HCT116 (cell line): ENCODE measurements at regions not wholly inside any gene's neighbourhood (a gene's known extent, or its start where the extent isn't known, plus 50 kb on each side); places are given as distances from the start of the nearest gene placed in this dataset.

ENCODE experiments used
- ATAC-seq: fragments of 200-7000 bp; cut with Tn5 transposase; 2 replicates; pipeline ENCODE4 v1.9.1; 2020; ENCODE audit warnings: mild to moderate bottlenecking, moderate library complexity
- BruUV-seq: library from RNA; stranded (reverse); fragments of 400-500 nt; replicated peaks from 2 replicates; lab custom pipeline; 2021; lab: Mats Ljungman, UMichigan
- CTCF ChIA-PET: fragments of 300-600 bp; sonication (Branson Sonifier 250); formaldehyde crosslinking; loops from one replicate; lab custom pipeline; 2021; ENCODE audit warnings: antibody characterized with exemption; lab: Charles Lee
- POLR2A ChIA-PET: fragments of 300-600, 350-600 bp; sonication (Branson Sonifier 250); formaldehyde crosslinking; loops from one replicate; lab custom pipeline; 2021; ENCODE audit warnings: antibody characterized with exemption; lab: Charles Lee
- RAD21 ChIA-PET, 2 experiments: fragments of 300-600 bp; sonication (Branson Sonifier 250); formaldehyde crosslinking; loops; one replicate each; lab custom pipeline; 2023; ENCODE audit warnings: low total read pairs in 2 of 2; ENCODE audit not compliant: uncharacterized antibody in 2 of 2, unreplicated experiment in 2 of 2, low non-redundant PET in 1 of 2; lab: Charles Lee
- DNase-seq: peaks from one replicate; pipeline ENCODE4 v3.0.0-alpha.2; 2010; ENCODE audit warnings: low read depth, low spot score
- H2AFZ ChIP-seq: fragments of 200-600 bp; shearing (Covaris generic), sonication (generic); 2 replicates; pipeline ENCODE4 v1.6.1; 2017; ENCODE audit warnings: low read depth, mixed run types, mixed read lengths, antibody characterized with exemption, low read length; ENCODE audit not compliant: poor library complexity, severe bottlenecking
- H3K27ac ChIP-seq: 2 replicates; pipeline ENCODE4 v1.5.1; 2012; ENCODE audit warnings: low read depth, low read length
- H3K27me3 ChIP-seq: fragments of 200-600 bp; sonication (generic); 2 replicates; pipeline ENCODE4 v1.6.1; 2016; ENCODE audit warnings: mixed run types, low read length, mixed read lengths; ENCODE audit not compliant: insufficient read depth
- H3K36me3 ChIP-seq, 2 experiments: fragments of 200-500 bp in 1 of 2; fragments of 200-600 bp in 1 of 2; sonication (Bioruptor generic) in 1 of 2; sonication (generic) in 1 of 2; 2 replicates each; pipeline versions ENCODE4 v1.5.1 to v1.6.1; 2014 to 2016; ENCODE audit warnings: low read length in 2 of 2, inconsistent platforms in 1 of 2, mixed read lengths in 1 of 2, mixed run types in 1 of 2; ENCODE audit not compliant: insufficient read depth in 2 of 2, control insufficient read depth in 1 of 2
- H3K4me1 ChIP-seq, 2 experiments: fragments of 200-600 bp in 1 of 2; sonication (generic) in 1 of 2; 2 replicates each; pipeline versions ENCODE4 v1.5.1 to v1.6.1; 2012 to 2017; ENCODE audit warnings: low read length in 2 of 2, inconsistent platforms in 1 of 2, mild to moderate bottlenecking in 1 of 2, mixed read lengths in 1 of 2, mixed run types in 1 of 2, moderate library complexity in 1 of 2; ENCODE audit not compliant: insufficient read depth in 2 of 2, control insufficient read depth in 1 of 2
- H3K4me2 ChIP-seq: fragments of 200-600 bp; sonication (generic); 2 replicates; pipeline ENCODE4 v1.6.1; 2017; ENCODE audit warnings: mixed run types, low read length, mixed read lengths
- H3K4me3 ChIP-seq, 2 experiments: fragments of 200-600 bp in 1 of 2; sonication (generic) in 1 of 2; replicated peaks in 1 of 2; 2 replicates each; pipeline ENCODE4 v1.5.1; 2011 to 2016; ENCODE audit warnings: low read length in 2 of 2, control low read depth in 1 of 2, low read depth in 1 of 2, mild to moderate bottlenecking in 1 of 2, mixed read lengths in 1 of 2, mixed run types in 1 of 2
- H3K79me2 ChIP-seq: fragments of 200-600 bp; sonication (generic); 2 replicates; pipeline ENCODE4 v1.6.1; 2017; ENCODE audit warnings: mild to moderate bottlenecking, mixed run types, low read length, moderate library complexity, mixed read lengths; ENCODE audit not compliant: insufficient read depth
- H3K9ac ChIP-seq: fragments of 200-600 bp; sonication (generic); 2 replicates; pipeline ENCODE4 v1.6.1; 2016; ENCODE audit warnings: low read length, mixed read lengths
- H3K9me2 ChIP-seq: fragments of 200-600 bp; sonication (generic), shearing (Covaris generic); 2 replicates; pipeline ENCODE4 v1.6.1; 2017; ENCODE audit warnings: mixed run types, mild to moderate bottlenecking, moderate library complexity; ENCODE audit not compliant: insufficient read depth
- H3K9me3 ChIP-seq, 2 experiments: fragments of 200-500 bp in 1 of 2; fragments of 200-600 bp in 1 of 2; sonication (Bioruptor generic) in 1 of 2; sonication (generic) in 1 of 2; 2 replicates each; pipeline ENCODE4 v1.6.1; 2014 to 2017; ENCODE audit warnings: low read length in 2 of 2, mixed read lengths in 2 of 2, inconsistent platforms in 1 of 2, low read depth in 1 of 2, mild to moderate bottlenecking in 1 of 2, mixed run types in 1 of 2, moderate library complexity in 1 of 2; ENCODE audit not compliant: control insufficient read depth in 1 of 2, insufficient read depth in 1 of 2
- H4K20me1 ChIP-seq: fragments of 200-600 bp; sonication (generic), shearing (Covaris generic); 2 replicates; pipeline ENCODE4 v1.6.1; 2017; ENCODE audit warnings: mixed run types, mild to moderate bottlenecking, moderate library complexity; ENCODE audit not compliant: insufficient read depth
- ATF3 ChIP-seq: IDR thresholded peaks from 2 replicates; pipeline ENCODE4 v1.6.1; 2012
- CEBPB ChIP-seq: IDR thresholded peaks from 2 replicates; pipeline ENCODE4 v1.6.1; 2012; ENCODE audit warnings: low read depth
- CTCF ChIP-seq, 3 experiments: fragments of 200-600 bp in 1 of 3; sonication (generic) in 1 of 3; IDR thresholded peaks in 2 of 3; conservative IDR thresholded peaks in 1 of 3; 2 replicates each; pipeline ENCODE4 v1.5.1; 2012 to 2017; ENCODE audit warnings: low read depth in 2 of 3, low read length in 2 of 3, antibody characterized with exemption in 1 of 3, borderline replicate concordance in 1 of 3, control low read depth in 1 of 3, mild to moderate bottlenecking in 1 of 3, mixed read lengths in 1 of 3, mixed run types in 1 of 3, moderate library complexity in 1 of 3; ENCODE audit not compliant: insufficient read depth in 1 of 3
- ELF1 ChIP-seq: IDR thresholded peaks from 2 replicates; pipeline ENCODE4 v1.6.1; 2012; ENCODE audit warnings: low read depth, borderline replicate concordance
- EZH2 ChIP-seq: fragments of 200-600 bp; sonication (generic); IDR thresholded peaks from 2 replicates; pipeline ENCODE4 v1.6.1; 2017; ENCODE audit warnings: antibody characterized with exemption, mixed run types
- EZH2phosphoT487 ChIP-seq: fragments of 200-600 bp; IDR thresholded peaks from 2 replicates; pipeline ENCODE4 v1.6.1; 2018; ENCODE audit warnings: antibody characterized with exemption, borderline replicate concordance
- FOSL1 ChIP-seq: IDR thresholded peaks from 2 replicates; pipeline ENCODE4 v1.6.1; 2012; ENCODE audit warnings: low read depth
- JUND ChIP-seq: IDR thresholded peaks from 2 replicates; pipeline ENCODE4 v1.6.1; 2012
- MAX ChIP-seq: IDR thresholded peaks from 2 replicates; pipeline ENCODE4 v1.6.1; 2012
- POLR2AphosphoS5 ChIP-seq: IDR thresholded peaks from 2 replicates; pipeline ENCODE4 v1.6.1; 2011; ENCODE audit warnings: mild to moderate bottlenecking, low read depth, low read length, moderate library complexity
- RAD21 ChIP-seq: IDR thresholded peaks from 2 replicates; pipeline ENCODE4 v1.6.1; 2012; ENCODE audit warnings: low read depth, mild to moderate bottlenecking
- REST ChIP-seq: IDR thresholded peaks from 2 replicates; pipeline ENCODE4 v1.6.1; 2012; ENCODE audit warnings: low read depth
- SRF ChIP-seq: IDR thresholded peaks from 2 replicates; pipeline ENCODE4 v1.6.1; 2012; ENCODE audit warnings: low read depth
- TCF7L2 ChIP-seq: IDR thresholded peaks from 2 replicates; pipeline ENCODE4 v1.7.0; 2011; ENCODE audit warnings: borderline replicate concordance, inconsistent platforms; ENCODE audit not compliant: insufficient read depth, insufficient read length; ENCODE audit errors: extremely low read depth
- YY1 ChIP-seq: IDR thresholded peaks from 2 replicates; pipeline ENCODE4 v1.6.1; 2011; ENCODE audit warnings: low read length, low read depth, moderate library complexity, mild to moderate bottlenecking; ENCODE audit not compliant: insufficient replicate concordance; ENCODE audit errors: extremely low read depth
- ZBTB33 ChIP-seq: IDR thresholded peaks from 2 replicates; pipeline ENCODE4 v1.6.1; 2011; ENCODE audit warnings: mild to moderate bottlenecking, low read length, moderate library complexity; ENCODE audit not compliant: insufficient replicate concordance; ENCODE audit errors: extremely low read depth
- ZFX ChIP-seq: fragments of 450-650 bp; IDR thresholded peaks from 2 replicates; pipeline ENCODE4 v1.6.1; 2017
- ZNF274 ChIP-seq: fragments of 200-500 bp; sonication (Bioruptor generic); IDR thresholded peaks from 2 replicates; pipeline ENCODE4 v1.6.1; 2014; ENCODE audit warnings: mild to moderate bottlenecking, low read depth, low read length, inconsistent platforms
- intact Hi-C: fragments of 100-400 bp; cut with micrococcal nuclease; formaldehyde crosslinking; loops from 2 replicates; pipeline ENCODE4 v1.10.0; 2022

- POLR2A ChIA-PET, result no interaction called here
- intact Hi-C loops, result no loop called here
- H3K4me3 ChIP-seq, result no peak overlapping the region
These were observed 372.2 kb downstream of the MRPL39 start for GRCh38 chr21:25234857-25235801.

More at GRCh38 chr21:25234857-25235801, 372.2 kb downstream of the MRPL39 start:
- Histone ChIP-seq H3K27ac (no peak overlapping the region), H3K27me3 (no peaks in the 10 kb centered on the region), H3K4me1 (no peaks in the 10 kb centered on the region), H4K20me1 (no peaks in the 10 kb centered on the region), H3K36me3 (no peaks in the 10 kb centered on the region), H3K9ac (no peak overlapping the region), H3K4me2 (no peak overlapping the region), H3K79me2 (no peaks in the 10 kb centered on the region), H3K9me3 (peaks cover 14 to 28% of the 10 kb centered on the region in 2 experiments; a peak in 2 of 4 replicates), H2AFZ (no peak overlapping the region), H3K9me2 (no peaks in the 10 kb centered on the region)
- ATAC-seq (no peak), DNase-seq (no peak)
- RAD21 ChIA-PET, result no interaction called here
- TF ChIP-seq ZNF274 (no peak), MAX (no peak), POLR2AphosphoS5 (no peak), REST (no peak), RAD21 (no peak), ZBTB33 (no peak), ELF1 (no peak), ZFX (no peak), YY1 (no peak), CEBPB (no peak), TCF7L2 (no peak), JUND (no peak), EZH2 (no peak), ATF3 (no peak), FOSL1 (no peak), EZH2phosphoT487 (no peak), SRF (no peak), CTCF (IDR thresholded peaks at IDR 0.05 in 2 of 3, conservative IDR thresholded peaks at IDR 0.05 in 1 of 3; ENCODE audit: borderline replicate concordance in 1 of 3, insufficient read depth in 1 of 3, low read depth in 2 of 3, low read length in 2 of 3) (no peak)
- CTCF ChIA-PET, result no interaction called here
- BruUV-seq, result no TSS peak
